Omental fat pad (tissue), 3 donors: ENCODE measurements at regions not wholly inside any gene's neighbourhood (a gene's known extent, or its start where the extent isn't known, plus 50 kb on each side); places are given as distances from the start of the nearest gene placed in this dataset.

Source experiments
- ATAC-seq: fragments of 150-250 bp; one replicate; pipeline ENCODE4 v1.9.1; 2016; ENCODE audit warnings: mild to moderate bottlenecking, moderate library complexity; ENCODE audit not compliant: low FRiP score
- DNase-seq: peaks from one replicate; pipeline ENCODE4 v3.0.0-alpha.2; 2019; ENCODE audit warnings: low spot score
- TF ChIP-seq, protein P1 (sequence below), 3 donors: fragments of 450-650 bp; IDR thresholded peaks; one replicate each; pipeline ENCODE4 v1.5.1; 2016 to 2017; ENCODE audit warnings: antibody characterized with exemption in 3 of 3, mild to moderate bottlenecking in 3 of 3, moderate library complexity in 2 of 3

- ATAC-seq (no peak), DNase-seq (no peak)
- TF ChIP-seq, protein P1, sequence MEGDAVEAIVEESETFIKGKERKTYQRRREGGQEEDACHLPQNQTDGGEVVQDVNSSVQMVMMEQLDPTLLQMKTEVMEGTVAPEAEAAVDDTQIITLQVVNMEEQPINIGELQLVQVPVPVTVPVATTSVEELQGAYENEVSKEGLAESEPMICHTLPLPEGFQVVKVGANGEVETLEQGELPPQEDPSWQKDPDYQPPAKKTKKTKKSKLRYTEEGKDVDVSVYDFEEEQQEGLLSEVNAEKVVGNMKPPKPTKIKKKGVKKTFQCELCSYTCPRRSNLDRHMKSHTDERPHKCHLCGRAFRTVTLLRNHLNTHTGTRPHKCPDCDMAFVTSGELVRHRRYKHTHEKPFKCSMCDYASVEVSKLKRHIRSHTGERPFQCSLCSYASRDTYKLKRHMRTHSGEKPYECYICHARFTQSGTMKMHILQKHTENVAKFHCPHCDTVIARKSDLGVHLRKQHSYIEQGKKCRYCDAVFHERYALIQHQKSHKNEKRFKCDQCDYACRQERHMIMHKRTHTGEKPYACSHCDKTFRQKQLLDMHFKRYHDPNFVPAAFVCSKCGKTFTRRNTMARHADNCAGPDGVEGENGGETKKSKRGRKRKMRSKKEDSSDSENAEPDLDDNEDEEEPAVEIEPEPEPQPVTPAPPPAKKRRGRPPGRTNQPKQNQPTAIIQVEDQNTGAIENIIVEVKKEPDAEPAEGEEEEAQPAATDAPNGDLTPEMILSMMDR (IDR thresholded peaks at IDR 0.05) = no peak
These were observed 189.5 kb downstream of the BMP7 start for GRCh38 chr20:57076951-57077350.

GRCh38 chr20:57078116-57078515 lies 188.3 kb downstream of the BMP7 start:
- TF ChIP-seq, protein P1 (IDR thresholded peaks at IDR 0.05) = no peak
- no peak for DNase-seq
- ATAC-seq = no peak

DNA sequence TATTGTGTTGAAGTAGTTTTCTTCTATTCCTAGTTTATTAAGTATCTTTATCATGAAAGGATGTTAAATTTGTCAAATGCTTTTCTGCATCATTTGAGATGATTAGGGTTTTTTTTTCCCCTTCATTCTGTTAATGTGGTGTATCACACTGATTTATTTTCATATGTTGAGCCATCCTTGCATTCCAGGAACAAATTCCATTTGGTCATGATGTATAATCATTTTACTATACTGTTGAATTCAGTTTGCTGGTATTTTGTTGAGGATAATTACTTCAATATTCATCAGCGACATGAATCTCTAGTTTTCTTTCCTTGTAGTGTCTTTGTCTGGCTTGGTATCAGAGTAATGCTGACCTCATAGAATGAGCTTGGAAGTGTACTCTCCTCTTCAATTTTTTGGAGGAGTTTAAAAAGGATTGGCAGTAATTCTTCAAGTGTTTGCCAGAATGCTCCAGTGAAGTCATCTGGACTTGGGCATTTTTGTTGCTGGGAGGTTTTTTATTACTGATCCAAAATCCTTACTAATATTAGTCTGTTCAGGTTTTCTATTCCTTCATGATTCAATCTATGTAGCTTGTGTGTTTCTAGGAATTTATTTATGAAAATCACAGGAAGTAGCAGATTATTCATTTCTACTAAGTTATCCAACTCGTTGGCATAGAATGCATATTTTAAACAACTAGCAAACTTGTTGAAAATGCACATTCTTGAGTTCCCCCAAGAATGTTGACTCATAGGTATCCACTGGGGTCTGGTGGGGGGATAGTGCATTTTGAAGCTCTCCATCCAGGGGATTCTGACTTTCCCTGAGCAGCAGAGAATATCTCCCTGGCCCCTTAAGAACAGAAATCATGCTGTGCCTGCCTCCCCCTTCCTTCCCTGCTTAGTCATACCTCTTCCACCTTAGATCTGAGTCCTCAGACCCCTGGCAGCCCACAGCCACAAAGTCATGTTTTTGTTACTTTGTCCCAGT lies 187.1 kb downstream of the BMP7 start:
- no peak for ATAC-seq
- DNase-seq = no peak
- TF ChIP-seq, protein P1 (IDR thresholded peaks at IDR 0.05) = no peak

DNA sequence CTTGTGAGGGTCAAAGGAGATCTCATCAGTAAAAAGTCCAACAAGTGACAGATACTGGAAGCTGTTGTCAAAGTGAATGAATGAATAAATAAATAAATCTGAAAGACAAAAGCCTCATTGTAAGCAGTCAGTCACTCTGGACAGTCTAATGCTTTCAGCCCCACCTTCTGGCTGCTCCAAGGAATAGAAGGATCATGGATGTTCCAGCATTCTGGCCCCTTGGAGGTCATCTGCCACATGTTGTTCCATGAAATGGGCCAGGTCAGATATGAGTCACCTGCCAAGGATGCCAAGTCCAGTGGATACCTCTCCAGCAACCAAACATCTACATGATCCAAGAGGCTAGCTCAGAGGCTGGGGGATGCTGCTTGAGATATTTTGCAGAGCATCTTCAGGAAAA lies 185.6 kb downstream of the BMP7 start:
- DNase-seq (no peak), ATAC-seq (no peak)
- TF ChIP-seq, protein P1 (IDR thresholded peaks at IDR 0.05) = no peak

- ATAC-seq (no peak), DNase-seq (no peak)
- TF ChIP-seq, protein P1 (IDR thresholded peaks at IDR 0.05) = no peak
These were observed 184.0 kb downstream of the BMP7 start for GRCh38 chr20:57082357-57082945.

- TF ChIP-seq, protein P1 (IDR thresholded peaks at IDR 0.05) = no peak
- DNase-seq (no peak), ATAC-seq (no peak)
These were observed 183.4 kb downstream of the BMP7 start for GRCh38 chr20:57083072-57083471.
